Mucosa of descending colon (tissue), 3 donors: ENCODE measurements at regions not wholly inside any gene's neighbourhood (a gene's known extent, or its start where the extent isn't known, plus 50 kb on each side); places are given as distances from the start of the nearest gene placed in this dataset.
"Not testable (repeated sequence)": the region's sequence is repeated elsewhere in the genome, so short reads cannot be mapped to it uniquely, and the experiment has no call there.

Experiments
- ATAC-seq: fragments of 200-7000 bp; cut with Tn5 transposase; one replicate; pipeline ENCODE4 v1.9.1; 2020; ENCODE audit warnings: mild to moderate bottlenecking, moderate library complexity
- DNase-seq, 3 donors: peaks; one replicate each; pipeline ENCODE4 v3.0.0-alpha.2; 2020
- H3K36me3 ChIP-seq: fragments of 200-600 bp; one replicate; pipeline ENCODE4 v1.8.0; 2021; ENCODE audit warnings: low read depth, mild to moderate bottlenecking
- H3K4me1 ChIP-seq: fragments of 200-600 bp; one replicate; pipeline ENCODE4 v1.8.0; 2021; ENCODE audit warnings: low read depth, mild to moderate bottlenecking
- H3K4me3 ChIP-seq: fragments of 200-600 bp; one replicate; pipeline ENCODE4 v1.8.0; 2021; ENCODE audit warnings: mild to moderate bottlenecking
- H3K9me3 ChIP-seq: fragments of 200-600 bp; one replicate; pipeline ENCODE4 v1.8.0; 2021; ENCODE audit warnings: mild to moderate bottlenecking
- CTCF ChIP-seq: fragments of 200-600 bp; IDR thresholded peaks from one replicate; pipeline ENCODE4 v1.8.0; 2022; ENCODE audit warnings: antibody characterized with exemption, mild to moderate bottlenecking
- intact Hi-C, 2 donors: fragments of 100-400 bp; cut with DNase I in 1 of 2; cut with micrococcal nuclease in 1 of 2; formaldehyde crosslinking; loops; one replicate each; pipeline versions ENCODE4 v1.11.0 to v1.11.1; 2022; cut with DNase I, micrococcal nuclease
- donor health status: DM: no; HTN: no; CAD: no; lungs with moderate emphysema.
- donor health status: DM: no; HTN: no; CAD: no.
- donor health status: DM: no; HTN: yes; CAD: no.

- intact Hi-C loops, result no loop called here
- DNase-seq (no peak), ATAC-seq (no peak)
- Histone ChIP-seq H3K9me3 (peaks cover 75% of the 10 kb centered on the region), H3K4me3 (no peak overlapping the region), H3K36me3 (no peaks in the 10 kb centered on the region), H3K4me1 (no peaks in the 10 kb centered on the region)
- no peak for TF ChIP-seq CTCF
These were observed 613.2 kb downstream of the KCNJ18 start for GRCh38 chr17:22305356-22306071.

- H3K4me3 ChIP-seq, DNase-seq, H3K36me3 ChIP-seq, H3K4me1 ChIP-seq, ATAC-seq, intact Hi-C loops: not testable (repeated sequence)
- H3K9me3 ChIP-seq, result peaks cover 57% of the 10 kb centered on the region
These were observed 618.0 kb downstream of the KCNJ18 start for GRCh38 chr17:22310292-22310691.

GRCh38 chr17:22310717-22311686 is 618.7 kb downstream of the KCNJ18 start:
- intact Hi-C loops, result no loop called here
- no peak for ATAC-seq
- Histone ChIP-seq H3K36me3 (no peaks in the 10 kb centered on the region), H3K4me1 (no peaks in the 10 kb centered on the region), H3K9me3 (peaks cover 53% of the 10 kb centered on the region), H3K4me3 (no peak overlapping the region)
- no peak for DNase-seq
- TF ChIP-seq CTCF, result no peak

GRCh38 chr17:22321001-22321400 is 628.7 kb downstream of the KCNJ18 start:
- H3K4me3 ChIP-seq, H3K36me3 ChIP-seq, H3K4me1 ChIP-seq, DNase-seq, intact Hi-C loops, ATAC-seq: not testable (repeated sequence)
- peaks cover 76% of the 10 kb centered on the region for H3K9me3 ChIP-seq

- ATAC-seq, H3K36me3 ChIP-seq, H3K4me1 ChIP-seq, H3K4me3 ChIP-seq, DNase-seq, intact Hi-C loops: not testable (repeated sequence)
- H3K9me3 ChIP-seq, result peaks cover 76% of the 10 kb centered on the region
These were observed 630.7 kb downstream of the KCNJ18 start for GRCh38 chr17:22322893-22323550.

- no peak for TF ChIP-seq CTCF
- no peak for DNase-seq
These were observed 645.1 kb downstream of the KCNJ18 start for GRCh38 chr17:22337467-22337866.

GRCh38 chr17:22356603-22357002 is 664.3 kb downstream of the KCNJ18 start:
- H3K36me3 ChIP-seq, H3K4me1 ChIP-seq, intact Hi-C loops, H3K4me3 ChIP-seq, DNase-seq, ATAC-seq: not testable (repeated sequence)
- peaks cover 58% of the 10 kb centered on the region for H3K9me3 ChIP-seq

More at GRCh38 chr17:22337467-22337866, 645.1 kb downstream of the KCNJ18 start:
- no peaks in the 10 kb centered on the region for H3K4me1 ChIP-seq
- no peak overlapping the region for H3K4me3 ChIP-seq
- intact Hi-C loops, result no loop called here
- ATAC-seq, result no peak
- no peaks in the 10 kb centered on the region for H3K36me3 ChIP-seq
- peaks cover 52% of the 10 kb centered on the region for H3K9me3 ChIP-seq

- H3K36me3 ChIP-seq, intact Hi-C loops, H3K4me1 ChIP-seq, DNase-seq, ATAC-seq, H3K4me3 ChIP-seq: not testable (repeated sequence)
- peaks cover 47% of the 10 kb centered on the region for H3K9me3 ChIP-seq
These were observed 678.7 kb downstream of the KCNJ18 start for GRCh38 chr17:22370988-22371387.
